Loucy (cell line): ENCODE measurements at regions not wholly inside any gene's neighbourhood (a gene's known extent, or its start where the extent isn't known, plus 50 kb on each side); places are given as distances from the start of the nearest gene placed in this dataset.

Source experiments
- EZH2phosphoT487 ChIP-seq: fragments of 200-600 bp; IDR thresholded peaks from 2 replicates; pipeline ENCODE4 v1.6.1; 2018; ENCODE audit warnings: antibody characterized with exemption, mild to moderate bottlenecking, moderate library complexity, borderline replicate concordance
- TF ChIP-seq, protein P1 (sequence below): fragments of 200-600 bp; sonication (generic); conservative IDR thresholded peaks from 2 replicates; pipeline ENCODE4 v1.5.1; 2014; ENCODE audit warnings: mild to moderate bottlenecking, antibody characterized with exemption, low read length

DNA sequence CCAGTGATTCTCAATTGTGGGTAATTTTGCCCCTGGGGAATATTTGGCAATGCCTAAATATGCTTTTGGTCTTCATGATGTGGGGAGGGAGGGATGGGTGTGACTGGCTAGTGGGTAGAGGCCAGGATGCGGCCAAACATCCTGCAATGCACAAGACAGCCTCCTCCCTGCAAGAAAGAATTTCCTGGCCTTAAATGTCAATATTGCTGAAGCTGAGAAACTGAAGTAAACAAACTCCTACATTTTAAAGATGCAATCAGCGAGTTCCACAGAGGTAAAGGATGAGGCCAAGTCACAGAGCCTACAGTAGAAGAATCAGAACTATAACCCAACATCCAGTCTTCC lies 272.9 kb upstream of the EPHA4 start:
- TF ChIP-seq, protein P1, sequence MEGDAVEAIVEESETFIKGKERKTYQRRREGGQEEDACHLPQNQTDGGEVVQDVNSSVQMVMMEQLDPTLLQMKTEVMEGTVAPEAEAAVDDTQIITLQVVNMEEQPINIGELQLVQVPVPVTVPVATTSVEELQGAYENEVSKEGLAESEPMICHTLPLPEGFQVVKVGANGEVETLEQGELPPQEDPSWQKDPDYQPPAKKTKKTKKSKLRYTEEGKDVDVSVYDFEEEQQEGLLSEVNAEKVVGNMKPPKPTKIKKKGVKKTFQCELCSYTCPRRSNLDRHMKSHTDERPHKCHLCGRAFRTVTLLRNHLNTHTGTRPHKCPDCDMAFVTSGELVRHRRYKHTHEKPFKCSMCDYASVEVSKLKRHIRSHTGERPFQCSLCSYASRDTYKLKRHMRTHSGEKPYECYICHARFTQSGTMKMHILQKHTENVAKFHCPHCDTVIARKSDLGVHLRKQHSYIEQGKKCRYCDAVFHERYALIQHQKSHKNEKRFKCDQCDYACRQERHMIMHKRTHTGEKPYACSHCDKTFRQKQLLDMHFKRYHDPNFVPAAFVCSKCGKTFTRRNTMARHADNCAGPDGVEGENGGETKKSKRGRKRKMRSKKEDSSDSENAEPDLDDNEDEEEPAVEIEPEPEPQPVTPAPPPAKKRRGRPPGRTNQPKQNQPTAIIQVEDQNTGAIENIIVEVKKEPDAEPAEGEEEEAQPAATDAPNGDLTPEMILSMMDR = no peak
- no peak for TF ChIP-seq EZH2phosphoT487
